Testis (tissue), 2 donors: ENCODE measurements at regions not wholly inside any gene's neighbourhood (a gene's known extent, or its start where the extent isn't known, plus 50 kb on each side); places are given as distances from the start of the nearest gene placed in this dataset.

Source experiments
- POLR2A ChIP-seq: fragments of 450-650 bp; IDR thresholded peaks from one replicate; pipeline ENCODE4 v1.6.1; 2017; ENCODE audit warnings: antibody characterized with exemption, mild to moderate bottlenecking, moderate library complexity
- TF ChIP-seq, protein P1 (sequence below), 3 experiments: fragments of 450-650 bp in 2 of 3; fragments of 200-600 bp in 1 of 3; sonication (generic) in 1 of 3; IDR thresholded peaks; one replicate each; pipeline ENCODE4 v1.5.1; 2016 to 2019; ENCODE audit warnings: antibody characterized with exemption in 3 of 3, mild to moderate bottlenecking in 2 of 3, moderate library complexity in 1 of 3

- TF ChIP-seq, protein P1, sequence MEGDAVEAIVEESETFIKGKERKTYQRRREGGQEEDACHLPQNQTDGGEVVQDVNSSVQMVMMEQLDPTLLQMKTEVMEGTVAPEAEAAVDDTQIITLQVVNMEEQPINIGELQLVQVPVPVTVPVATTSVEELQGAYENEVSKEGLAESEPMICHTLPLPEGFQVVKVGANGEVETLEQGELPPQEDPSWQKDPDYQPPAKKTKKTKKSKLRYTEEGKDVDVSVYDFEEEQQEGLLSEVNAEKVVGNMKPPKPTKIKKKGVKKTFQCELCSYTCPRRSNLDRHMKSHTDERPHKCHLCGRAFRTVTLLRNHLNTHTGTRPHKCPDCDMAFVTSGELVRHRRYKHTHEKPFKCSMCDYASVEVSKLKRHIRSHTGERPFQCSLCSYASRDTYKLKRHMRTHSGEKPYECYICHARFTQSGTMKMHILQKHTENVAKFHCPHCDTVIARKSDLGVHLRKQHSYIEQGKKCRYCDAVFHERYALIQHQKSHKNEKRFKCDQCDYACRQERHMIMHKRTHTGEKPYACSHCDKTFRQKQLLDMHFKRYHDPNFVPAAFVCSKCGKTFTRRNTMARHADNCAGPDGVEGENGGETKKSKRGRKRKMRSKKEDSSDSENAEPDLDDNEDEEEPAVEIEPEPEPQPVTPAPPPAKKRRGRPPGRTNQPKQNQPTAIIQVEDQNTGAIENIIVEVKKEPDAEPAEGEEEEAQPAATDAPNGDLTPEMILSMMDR (IDR thresholded peaks at IDR 0.05) = no peak
- TF ChIP-seq POLR2A = no peak
Measured at GRCh38 chr4:134740290-134740689, 538.7 kb upstream of the PABPC4L start.
